GM18508 (cell line): ENCODE measurements at regions not wholly inside any gene's neighbourhood (a gene's known extent, or its start where the extent isn't known, plus 50 kb on each side); places are given as distances from the start of the nearest gene placed in this dataset.

Experiments
- ATAC-seq: cut with Tn5 transposase; IDR thresholded peaks from one replicate; pipeline ENCODE4 v1.9.1; 2021; ENCODE audit warnings: moderate number of reproducible peaks; ENCODE audit not compliant: insufficient read depth, unreplicated experiment

DNA sequence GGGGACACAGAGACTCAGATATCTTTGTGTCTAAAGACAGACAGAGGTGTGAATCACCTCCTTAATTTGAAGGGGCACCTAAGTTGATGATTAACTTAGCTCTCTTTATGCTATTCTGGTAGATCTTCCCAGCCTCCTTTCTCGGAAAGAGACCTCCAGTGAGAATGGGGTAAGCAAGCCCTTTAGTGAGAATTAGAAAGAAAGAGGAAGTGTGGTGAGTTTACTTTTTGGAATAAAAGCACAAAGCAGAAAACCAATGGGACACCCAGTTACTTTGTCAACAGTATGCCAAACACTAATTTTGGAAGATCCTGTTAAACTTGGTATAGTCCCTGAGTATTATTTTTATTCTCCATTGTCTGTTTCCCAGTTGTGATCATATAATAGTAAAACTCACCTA, 302.8 kb upstream of the RASA1 start:
- no peak for ATAC-seq

DNA sequence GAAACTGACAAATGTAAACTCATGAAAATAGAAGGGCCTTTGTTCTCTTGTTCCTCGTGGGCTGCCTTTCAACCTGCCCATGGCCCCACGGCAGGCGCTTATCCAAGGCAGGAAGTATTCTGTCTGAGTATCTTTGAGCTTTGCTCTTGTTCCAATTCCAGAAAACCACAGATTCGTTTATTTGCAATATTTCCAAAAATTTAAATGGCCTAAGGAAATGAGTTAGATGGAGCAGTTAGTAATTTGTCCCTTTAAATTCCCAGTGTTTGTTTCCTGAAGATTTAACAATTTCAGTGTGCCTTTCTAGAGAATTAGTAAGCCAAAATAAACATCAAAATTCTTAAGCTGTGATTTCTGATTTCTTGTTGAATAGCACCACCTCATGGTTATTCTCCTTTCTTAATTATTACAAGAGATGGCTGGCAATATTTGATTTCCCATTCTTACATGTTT, 299.4 kb upstream of the RASA1 start:
- ATAC-seq = no peak

GRCh38 chr5:86970361-86970760, 297.3 kb upstream of the RASA1 start:
- ATAC-seq = no peak

GRCh38 chr5:86971034-86971571, 296.6 kb upstream of the RASA1 start:
- ATAC-seq = no peak

- ATAC-seq = no peak
These were observed 292.7 kb upstream of the RASA1 start for GRCh38 chr5:86974955-86975354.

- ATAC-seq = no peak
These were observed 290.5 kb upstream of the RASA1 start for GRCh38 chr5:86977190-86977589.

DNA sequence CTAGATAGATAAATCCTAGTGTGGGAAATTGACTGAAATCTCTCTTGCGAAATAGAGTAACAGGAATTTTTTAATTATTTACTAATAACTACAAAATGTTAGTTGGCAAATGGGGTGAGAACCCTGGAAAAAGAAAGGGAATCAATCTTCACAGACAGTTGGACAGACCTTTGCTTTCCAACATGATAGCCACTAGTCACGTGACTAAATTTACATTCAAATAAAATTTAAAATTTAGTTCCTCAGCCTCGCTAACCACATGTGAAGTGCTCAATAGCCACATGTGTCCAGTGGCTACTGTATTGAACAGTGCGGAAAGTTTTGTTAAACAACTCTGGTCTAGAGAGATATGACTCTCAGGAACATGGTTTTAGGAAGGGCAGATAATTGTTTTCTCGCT, 289.9 kb upstream of the RASA1 start:
- no peak for ATAC-seq

GRCh38 chr5:86979811-86980411, 287.8 kb upstream of the RASA1 start:
- peak; percentile 57 for ATAC-seq

DNA sequence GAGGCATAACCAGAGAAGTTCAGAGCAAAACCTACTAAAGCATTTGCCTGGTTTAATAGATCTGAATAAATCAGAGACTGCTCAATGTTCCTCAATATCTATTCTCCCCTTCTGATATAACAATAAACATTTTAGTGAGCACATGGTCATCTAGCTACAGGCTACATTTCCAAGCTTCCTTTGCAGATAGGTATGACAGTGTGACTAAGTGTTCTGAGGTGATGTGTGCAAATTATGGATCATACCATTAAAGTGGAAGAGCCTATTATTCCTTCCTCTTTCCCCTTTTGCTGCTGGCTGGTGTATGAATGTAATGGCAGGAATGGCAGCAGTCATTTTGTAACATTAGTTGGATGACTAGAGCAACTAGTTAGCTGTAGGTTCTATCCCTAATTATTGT, 285.8 kb upstream of the RASA1 start:
- no peak for ATAC-seq

DNA sequence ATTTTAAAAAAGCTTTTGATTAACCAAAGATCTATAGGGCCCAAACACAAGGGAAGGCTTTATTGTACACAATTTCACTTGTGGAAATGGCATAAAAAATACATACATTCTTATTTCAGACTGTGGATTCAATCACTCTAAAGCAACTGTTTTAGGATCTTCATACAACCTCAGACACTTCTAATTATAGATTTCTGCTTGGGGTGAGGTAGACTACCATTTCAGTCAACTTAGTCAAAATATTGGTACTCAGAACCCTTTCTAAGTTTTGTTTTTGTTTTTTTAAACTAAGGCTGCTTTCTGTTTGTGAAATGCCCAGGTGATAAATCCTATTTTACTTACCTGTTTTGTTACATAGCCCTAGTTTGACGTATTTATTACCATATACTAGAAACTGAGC, 284.5 kb upstream of the RASA1 start:
- no peak for ATAC-seq

- ATAC-seq = no peak
These were observed 280.8 kb upstream of the RASA1 start for GRCh38 chr5:86986837-86987236.

DNA sequence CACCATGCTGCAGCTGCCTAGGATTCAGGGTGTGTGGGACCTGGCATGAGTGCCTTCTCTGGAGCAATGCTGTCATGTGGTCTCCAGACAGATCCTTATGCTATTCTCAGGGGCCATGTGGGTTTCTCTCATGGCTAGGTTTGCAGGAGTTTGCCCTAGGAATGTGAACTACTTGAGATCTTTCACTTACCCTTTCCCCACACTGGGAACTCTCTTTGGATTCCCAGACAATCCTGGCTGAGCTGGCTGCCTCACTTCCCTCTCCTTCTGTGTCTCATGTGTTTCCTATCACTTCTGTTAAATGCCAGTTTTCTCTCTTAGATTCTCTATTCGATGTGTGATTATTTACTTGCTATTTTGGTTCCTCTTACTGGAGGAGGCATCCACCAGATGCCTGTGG, 270.2 kb upstream of the RASA1 start:
- ATAC-seq = no peak

DNA sequence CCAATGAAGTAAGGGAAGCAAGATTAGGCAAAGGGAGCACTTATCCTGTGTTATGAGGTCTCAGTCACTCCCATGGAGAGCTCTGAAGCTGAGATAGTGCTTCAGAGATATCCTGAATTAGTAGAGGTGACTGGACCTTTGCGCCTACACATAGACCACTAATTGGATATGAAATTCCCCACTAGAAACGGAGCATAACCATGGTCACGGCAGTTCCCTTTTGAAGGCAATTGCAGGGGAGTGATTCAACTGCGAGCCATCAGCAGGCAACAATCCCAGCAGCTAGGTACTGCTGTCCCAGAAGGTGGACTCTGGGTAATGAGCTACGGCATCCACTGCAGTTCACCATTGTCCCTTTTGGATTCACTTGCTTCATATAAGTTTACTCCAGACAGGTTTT, 267.7 kb upstream of the RASA1 start:
- ATAC-seq = no peak

GRCh38 chr5:87002485-87002884, 265.2 kb upstream of the RASA1 start:
- ATAC-seq = no peak

- ATAC-seq = no peak
These were observed 263.6 kb upstream of the RASA1 start for GRCh38 chr5:87004101-87004500.

DNA sequence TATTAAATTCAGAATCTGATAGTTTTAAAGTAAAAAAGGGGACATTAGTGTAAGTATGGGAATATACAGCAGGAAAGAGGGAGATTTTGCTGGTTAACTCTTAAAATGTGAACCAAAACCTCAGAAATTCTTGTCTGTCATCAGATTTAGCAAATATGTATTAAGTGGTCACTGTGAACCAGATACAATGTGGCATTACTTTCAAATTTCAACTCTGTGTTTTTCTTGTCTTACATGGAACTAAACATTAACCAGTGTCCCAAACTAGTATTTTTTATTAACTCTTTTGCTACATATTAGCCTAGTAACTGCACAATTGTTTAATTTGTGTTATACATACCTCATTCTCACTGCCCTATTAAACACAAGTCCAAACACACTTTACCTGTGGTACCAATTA, 259.9 kb upstream of the RASA1 start:
- no peak for ATAC-seq

DNA sequence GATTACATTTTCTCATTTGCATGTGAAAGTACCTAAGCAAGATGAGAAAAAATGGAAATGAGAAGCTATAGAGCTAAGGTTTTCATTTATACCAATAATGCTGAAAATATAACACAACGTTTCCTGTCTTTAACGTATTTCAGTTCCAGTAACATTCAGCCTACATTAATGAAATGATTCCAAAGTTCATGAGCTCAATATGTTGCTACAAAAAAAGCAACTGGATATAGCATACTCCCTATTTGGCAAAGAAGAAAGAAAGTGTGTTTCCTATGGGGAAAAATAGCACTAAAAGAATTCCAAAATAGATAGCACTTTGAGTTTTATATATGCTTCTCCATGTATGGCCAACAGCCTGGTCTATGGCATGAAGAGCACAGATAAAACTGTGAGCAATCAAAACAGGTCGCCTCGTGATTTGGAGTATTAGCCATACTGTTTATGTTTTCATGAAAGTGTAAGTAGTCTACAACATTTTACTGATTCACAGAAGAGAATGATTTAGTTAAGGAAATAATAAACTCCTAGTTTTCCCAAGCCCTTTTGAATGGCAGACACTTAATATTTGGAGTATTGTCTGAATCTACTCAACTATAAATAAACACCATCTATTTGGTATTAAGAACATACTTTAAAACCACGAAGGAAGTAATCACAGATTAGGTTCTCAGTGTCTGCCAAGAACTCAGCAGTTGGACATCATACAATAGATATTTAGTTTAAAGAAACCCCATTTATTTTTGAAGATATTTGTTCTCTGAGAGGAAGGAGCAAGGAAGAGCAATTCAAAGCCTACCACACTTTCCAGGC, 258.7 kb upstream of the RASA1 start:
- no peak for ATAC-seq

- no peak for ATAC-seq
These were observed 256.9 kb upstream of the RASA1 start for GRCh38 chr5:87010736-87011135.

GRCh38 chr5:87015901-87016300, 251.8 kb upstream of the RASA1 start:
- ATAC-seq = no peak

DNA sequence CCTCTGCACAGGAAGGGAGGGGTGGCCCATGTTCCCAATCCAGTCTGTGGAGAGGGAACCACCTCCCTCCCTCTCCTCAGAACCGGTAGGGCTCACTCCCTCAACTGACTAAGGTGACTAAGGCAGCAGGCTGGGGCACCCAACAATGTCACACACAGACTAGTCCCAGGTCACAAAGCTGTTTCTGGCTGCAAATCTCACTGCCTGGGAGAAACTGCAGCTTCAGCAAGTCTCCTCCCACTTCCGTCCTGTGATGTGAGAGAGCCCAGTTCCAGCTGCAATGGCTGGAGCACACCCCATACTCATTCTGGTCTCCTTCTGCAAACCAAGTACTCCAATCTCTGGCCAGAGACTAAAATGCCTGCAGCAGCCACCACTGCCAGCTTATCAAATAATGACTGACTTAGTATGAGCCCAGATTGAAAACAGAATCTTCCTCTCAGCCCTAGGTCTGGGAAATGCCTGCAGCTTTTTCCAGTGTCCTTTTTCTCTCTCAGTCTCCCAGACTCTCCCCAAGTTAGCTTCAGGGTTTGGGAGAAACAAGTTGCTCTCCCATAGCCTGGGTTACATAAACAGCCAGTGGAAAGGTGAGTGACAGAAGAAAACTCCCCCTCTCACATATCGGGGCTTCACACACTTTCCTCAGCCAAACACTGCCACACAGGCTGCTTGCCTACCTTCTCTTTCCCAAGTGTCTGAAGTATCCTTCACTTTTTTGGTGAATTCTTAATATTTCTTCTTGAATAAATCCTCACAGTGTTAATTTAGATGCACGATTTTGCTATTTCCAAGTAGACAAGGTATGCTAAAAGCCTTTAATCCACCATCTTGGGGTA, 247.4 kb upstream of the RASA1 start:
- ATAC-seq = peak; percentile 54

GRCh38 chr5:87022415-87022814, 245.3 kb upstream of the RASA1 start:
- ATAC-seq = no peak
